ENCODE measurements at regions not wholly inside any gene's neighbourhood (a gene's known extent, or its start where the extent isn't known, plus 50 kb on each side); places are given as distances from the start of the nearest gene placed in this dataset.

GRCh38 chr3:182216311-182216970 is 504.7 kb downstream of the SOX2 start:
- Histone ChIP-seq H3K4ac (ENCODE audit: low read depth, low read length) (no peak overlapping the region), H2AK5ac (ENCODE audit: low read length) (no peak overlapping the region), H3K36me3 (ENCODE audit: control insufficient read depth in 1 of 2, insufficient read depth in 2 of 2, low read length in 2 of 2) (no peaks in the 10 kb centered on the region), H3K4me2 (ENCODE audit: low read length) (no peak overlapping the region), H3K27ac (ENCODE audit: low read depth, low read length) (no peak overlapping the region), H3K18ac (ENCODE audit: low read length) (no peak overlapping the region), H2BK5ac (ENCODE audit: low read depth, low read length, poor library complexity) (no peak overlapping the region), H2BK120ac (ENCODE audit: insufficient read depth, low read length, poor library complexity) (no peak overlapping the region), H2AFZ (ENCODE audit: insufficient read depth, low read length, poor library complexity) (no peak overlapping the region), H3K4me1 (ENCODE audit: control insufficient read depth in 1 of 2, insufficient read depth in 2 of 2, low read length in 2 of 2) (no peaks in the 10 kb centered on the region), H3K79me1 (ENCODE audit: low read length) (no peaks in the 10 kb centered on the region), H4K91ac (ENCODE audit: low read depth, low read length) (no peak overlapping the region), H4K12ac (ENCODE audit: low read depth, low read length) (no peak overlapping the region), H3K23ac (ENCODE audit: low read length) (no peak overlapping the region), H3K4me3 (ENCODE audit: low read depth, low read length) (no peak overlapping the region), H4K8ac (ENCODE audit: low read depth, low read length) (no peak overlapping the region), H3K9me3 (ENCODE audit: insufficient read depth, low read depth, low read length) (no peaks in the 10 kb centered on the region), H3K79me2 (ENCODE audit: control insufficient read depth, insufficient read depth, low read length, poor library complexity) (no peaks in the 10 kb centered on the region), H3K27me3 (ENCODE audit: insufficient read depth, low read length) (no peaks in the 10 kb centered on the region), H2BK12ac (ENCODE audit: low read length) (no peak overlapping the region), H3K9ac (ENCODE audit: low read length) (no peak overlapping the region), H3K14ac (ENCODE audit: low read length) (no peak overlapping the region)
- no peak for DNase-seq
- WGBS (ENCODE audit: extremely low coverage, insufficient coverage, insufficient read length): no CpG with 5 or more reads among the region's 4 CpGs

- H3K4me2 ChIP-seq (ENCODE audit: low read length): no peak overlapping the region
- no CpG with 5 or more reads among the region's 1 CpG for WGBS (ENCODE audit: extremely low coverage, insufficient coverage, insufficient read length)
These were observed 508.3 kb downstream of the SOX2 start for GRCh38 chr3:182220013-182220412.

GRCh38 chr3:182220471-182220870 is 508.7 kb downstream of the SOX2 start:
- WGBS (ENCODE audit: extremely low coverage, insufficient coverage, insufficient read length): no CpG with 5 or more reads among the region's 1 CpG
- Histone ChIP-seq H2BK5ac (ENCODE audit: low read depth, low read length, poor library complexity) (no peak overlapping the region), H2BK120ac (ENCODE audit: insufficient read depth, low read length, poor library complexity) (no peak overlapping the region), H3K36me3 (ENCODE audit: control insufficient read depth in 1 of 2, insufficient read depth in 2 of 2, low read length in 2 of 2) (no peaks in the 10 kb centered on the region), H2AK5ac (ENCODE audit: low read length) (no peak overlapping the region), H4K8ac (ENCODE audit: low read depth, low read length) (no peak overlapping the region), H3K4me3 (ENCODE audit: low read depth, low read length) (no peak overlapping the region), H3K27ac (ENCODE audit: low read depth, low read length) (no peak overlapping the region), H4K91ac (ENCODE audit: low read depth, low read length) (no peak overlapping the region), H3K23ac (ENCODE audit: low read length) (no peak overlapping the region), H3K9ac (ENCODE audit: low read length) (no peak overlapping the region), H2BK12ac (ENCODE audit: low read length) (no peak overlapping the region), H4K12ac (ENCODE audit: low read depth, low read length) (no peak overlapping the region), H3K4me2 (ENCODE audit: low read length) (no peak overlapping the region), H3K9me3 (ENCODE audit: insufficient read depth, low read depth, low read length) (no peaks in the 10 kb centered on the region), H3K79me2 (ENCODE audit: control insufficient read depth, insufficient read depth, low read length, poor library complexity) (no peaks in the 10 kb centered on the region), H3K4me1 (ENCODE audit: control insufficient read depth in 1 of 2, insufficient read depth in 2 of 2, low read length in 2 of 2) (no peaks in the 10 kb centered on the region), H3K4ac (ENCODE audit: low read depth, low read length) (no peak overlapping the region), H3K18ac (ENCODE audit: low read length) (no peak overlapping the region), H2AFZ (ENCODE audit: insufficient read depth, low read length, poor library complexity) (no peak overlapping the region), H3K14ac (ENCODE audit: low read length) (no peak overlapping the region), H3K79me1 (ENCODE audit: low read length) (no peaks in the 10 kb centered on the region), H3K27me3 (ENCODE audit: insufficient read depth, low read length) (no peaks in the 10 kb centered on the region)
- no peak for DNase-seq

More at GRCh38 chr3:182220013-182220412, 508.3 kb downstream of the SOX2 start:
- Histone ChIP-seq H3K14ac (ENCODE audit: low read length) (no peak overlapping the region), H4K8ac (ENCODE audit: low read depth, low read length) (no peak overlapping the region), H2BK12ac (ENCODE audit: low read length) (no peak overlapping the region), H4K91ac (ENCODE audit: low read depth, low read length) (no peak overlapping the region), H3K4me1 (ENCODE audit: control insufficient read depth in 1 of 2, insufficient read depth in 2 of 2, low read length in 2 of 2) (no peaks in the 10 kb centered on the region), H3K9ac (ENCODE audit: low read length) (no peak overlapping the region), H2AFZ (ENCODE audit: insufficient read depth, low read length, poor library complexity) (no peak overlapping the region), H2AK5ac (ENCODE audit: low read length) (no peak overlapping the region), H3K27ac (ENCODE audit: low read depth, low read length) (no peak overlapping the region), H3K4me3 (ENCODE audit: low read depth, low read length) (no peak overlapping the region), H3K79me1 (ENCODE audit: low read length) (no peaks in the 10 kb centered on the region), H3K9me3 (ENCODE audit: insufficient read depth, low read depth, low read length) (no peaks in the 10 kb centered on the region), H4K12ac (ENCODE audit: low read depth, low read length) (no peak overlapping the region), H3K27me3 (ENCODE audit: insufficient read depth, low read length) (no peaks in the 10 kb centered on the region), H3K18ac (ENCODE audit: low read length) (no peak overlapping the region), H3K79me2 (ENCODE audit: control insufficient read depth, insufficient read depth, low read length, poor library complexity) (no peaks in the 10 kb centered on the region), H3K4ac (ENCODE audit: low read depth, low read length) (no peak overlapping the region), H3K23ac (ENCODE audit: low read length) (no peak overlapping the region), H2BK120ac (ENCODE audit: insufficient read depth, low read length, poor library complexity) (no peak overlapping the region), H2BK5ac (ENCODE audit: low read depth, low read length, poor library complexity) (no peak overlapping the region), H3K36me3 (ENCODE audit: control insufficient read depth in 1 of 2, insufficient read depth in 2 of 2, low read length in 2 of 2) (no peaks in the 10 kb centered on the region)
- no peak for DNase-seq

GRCh38 chr3:182226995-182227394 is 515.3 kb downstream of the SOX2 start:
- H4K12ac ChIP-seq (ENCODE audit: low read depth, low read length): no peak overlapping the region
- no peak overlapping the region for H3K27ac ChIP-seq (ENCODE audit: low read depth, low read length)
- no peak for DNase-seq
- H3K18ac ChIP-seq (ENCODE audit: low read length): no peak overlapping the region
- H2BK5ac ChIP-seq (ENCODE audit: low read depth, low read length, poor library complexity): no peak overlapping the region
- no peak overlapping the region for H3K4me3 ChIP-seq (ENCODE audit: low read depth, low read length)
- no peaks in the 10 kb centered on the region for H3K27me3 ChIP-seq (ENCODE audit: insufficient read depth, low read length)
- no peaks in the 10 kb centered on the region for H3K4me1 ChIP-seq (ENCODE audit: control insufficient read depth in 1 of 2, insufficient read depth in 2 of 2, low read length in 2 of 2)
- no peak overlapping the region for H3K4ac ChIP-seq (ENCODE audit: low read depth, low read length)
- no peaks in the 10 kb centered on the region for H3K36me3 ChIP-seq (ENCODE audit: control insufficient read depth in 1 of 2, insufficient read depth in 2 of 2, low read length in 2 of 2)
- no peak overlapping the region for H3K23ac ChIP-seq (ENCODE audit: low read length)
- no peaks in the 10 kb centered on the region for H3K79me2 ChIP-seq (ENCODE audit: control insufficient read depth, insufficient read depth, low read length, poor library complexity)
- H2BK120ac ChIP-seq (ENCODE audit: insufficient read depth, low read length, poor library complexity): no peak overlapping the region
- no peak overlapping the region for H2BK12ac ChIP-seq (ENCODE audit: low read length)
- no CpG with 5 or more reads among the region's 4 CpGs for WGBS (ENCODE audit: extremely low coverage, insufficient coverage, insufficient read length)
- H3K79me1 ChIP-seq (ENCODE audit: low read length): no peaks in the 10 kb centered on the region
- no peak overlapping the region for H2AFZ ChIP-seq (ENCODE audit: insufficient read depth, low read length, poor library complexity)
- H3K14ac ChIP-seq (ENCODE audit: low read length): no peak overlapping the region
- no peak overlapping the region for H3K9ac ChIP-seq (ENCODE audit: low read length)
- H4K91ac ChIP-seq (ENCODE audit: low read depth, low read length): no peak overlapping the region
- no peak overlapping the region for H3K4me2 ChIP-seq (ENCODE audit: low read length)
- H3K9me3 ChIP-seq (ENCODE audit: insufficient read depth, low read depth, low read length): no peaks in the 10 kb centered on the region
- no peak overlapping the region for H2AK5ac ChIP-seq (ENCODE audit: low read length)
- H4K8ac ChIP-seq (ENCODE audit: low read depth, low read length): no peak overlapping the region
